ENCODE measurements at regions not wholly inside any gene's neighbourhood (a gene's known extent, or its start where the extent isn't known, plus 50 kb on each side); places are given as distances from the start of the nearest gene placed in this dataset.

GRCh38 chr4:181006499-181007260 lies 1236.5 kb upstream of the TENM3 start:
- Histone ChIP-seq H3K4me1 (ENCODE audit: control insufficient read depth, insufficient read depth, low read length) (no peaks in the 10 kb centered on the region), H3K9me3 (replicated peaks; ENCODE audit: control insufficient read depth, insufficient read depth, low read length) (no peaks in the 10 kb centered on the region), H3K27me3 (replicated peaks in 1 of 2; ENCODE audit: control insufficient read depth in 2 of 2, insufficient read depth in 2 of 2, low read length in 1 of 2) (no peaks in the 10 kb centered on the region), H3K9ac (ENCODE audit: control insufficient read depth, insufficient read depth, low read length) (no peak overlapping the region), H2AFZ (ENCODE audit: control insufficient read depth, low read depth, low read length) (no peak overlapping the region), H4K20me1 (ENCODE audit: control insufficient read depth, insufficient read depth) (no peaks in the 10 kb centered on the region), H3K36me3 (ENCODE audit: control insufficient read depth in 2 of 2, insufficient read depth in 2 of 2, low read length in 1 of 2) (no peaks in the 10 kb centered on the region), H3K4me3 (no peak overlapping the region), H3K27ac (ENCODE audit: control insufficient read depth, insufficient read depth) (no peak overlapping the region), H3K4me2 (ENCODE audit: control insufficient read depth, insufficient read depth) (no peak overlapping the region), H3K79me2 (ENCODE audit: control insufficient read depth, insufficient read depth, low read length) (no peaks in the 10 kb centered on the region)
- DNase-seq (ENCODE audit: low read depth, low spot score) (no peak), ATAC-seq (peak; percentile 54), FAIRE-seq (no peak)
- BruUV-seq (replicated peaks), result no TSS peak
- CTCF ChIA-PET, result no interaction called here
- RAD21 ChIA-PET (ENCODE audit: unreplicated experiment), result no interaction called here
- SMC1A ChIA-PET (ENCODE audit: uncharacterized antibody, unreplicated experiment), result interaction anchor here (0.7 to 1.4 kb wide), 6 partner anchors 9 to 64 kb away, joined by 3 to 4 read pairs (median 3); no protein-coding TSS in a partner anchor
- in situ Hi-C loops (cut with MboI), result no loop called here
- intact Hi-C loops (cut with micrococcal nuclease; ENCODE audit: unreplicated experiment), result no loop called here
- WGBS (ENCODE audit: insufficient coverage, insufficient replicate concordance, low lambda C conversion rate, missing lambda C conversion rate), result 32% methylated on average over 11 of the region's 11 CpGs
- POLR2A ChIA-PET, result interaction anchor here (0.6 to 1.5 kb wide), 2 partner anchors 12 to 545 kb away, joined by 3 read pairs; no protein-coding TSS in a partner anchor
- TF ChIP-seq ETV6 (conservative IDR thresholded peaks at IDR 0.05 in 1 of 2, IDR thresholded peaks at IDR 0.05 in 1 of 2; ENCODE audit: borderline replicate concordance in 1 of 2, low read depth in 1 of 2) (no peak), ZNF207 (IDR thresholded peaks at IDR 0.05; ENCODE audit: borderline replicate concordance) (no peak), CEBPB (IDR thresholded peaks at IDR 0.05; ENCODE audit: borderline replicate concordance in 1 of 2, low read depth in 2 of 2, low read length in 2 of 2) (no peak), POLR2AphosphoS5 (IDR thresholded peaks at IDR 0.05; ENCODE audit: low read length) (no peak), NFYB (IDR thresholded peaks at IDR 0.05; ENCODE audit: insufficient read depth, low read depth, low read length) (no peak), CREB1 (IDR thresholded peaks at IDR 0.05; ENCODE audit: low read depth) (no peak), TCF7 (IDR thresholded peaks at IDR 0.05; ENCODE audit: borderline replicate concordance) (no peak), IKZF1 (conservative IDR thresholded peaks at IDR 0.05) (no peak), POU2F2 (IDR thresholded peaks at IDR 0.05; ENCODE audit: borderline replicate concordance, low read depth, low read length) (no peak), SMARCA5 (IDR thresholded peaks at IDR 0.05) (no peak), YY1 (IDR thresholded peaks at IDR 0.05; ENCODE audit: low read depth, low read length) (no peak), CTCF (IDR thresholded peaks at IDR 0.05 in 2 of 3, conservative IDR thresholded peaks at IDR 0.05 in 1 of 3; ENCODE audit: control insufficient read depth in 2 of 3, extremely low read depth in 1 of 3, insufficient read depth in 1 of 3, low read depth in 3 of 3, low read length in 3 of 3) (no peak), JUND (IDR thresholded peaks at IDR 0.05; ENCODE audit: low read depth, low read length) (no peak), RELB (IDR thresholded peaks at IDR 0.05; ENCODE audit: low read depth) (no peak), USF1 (IDR thresholded peaks at IDR 0.05; ENCODE audit: borderline replicate concordance, extremely low read length, insufficient read depth, low read depth, low read length) (no peak), MEF2B (IDR thresholded peaks at IDR 0.05; ENCODE audit: partially characterized antibody, poor library complexity, severe bottlenecking) (no peak), ZNF217 (IDR thresholded peaks at IDR 0.05) (no peak)

All from GM12878 (cell line).